ENCODE measurements at regions not wholly inside any gene's neighbourhood (a gene's known extent, or its start where the extent isn't known, plus 50 kb on each side); places are given as distances from the start of the nearest gene placed in this dataset.

DNA sequence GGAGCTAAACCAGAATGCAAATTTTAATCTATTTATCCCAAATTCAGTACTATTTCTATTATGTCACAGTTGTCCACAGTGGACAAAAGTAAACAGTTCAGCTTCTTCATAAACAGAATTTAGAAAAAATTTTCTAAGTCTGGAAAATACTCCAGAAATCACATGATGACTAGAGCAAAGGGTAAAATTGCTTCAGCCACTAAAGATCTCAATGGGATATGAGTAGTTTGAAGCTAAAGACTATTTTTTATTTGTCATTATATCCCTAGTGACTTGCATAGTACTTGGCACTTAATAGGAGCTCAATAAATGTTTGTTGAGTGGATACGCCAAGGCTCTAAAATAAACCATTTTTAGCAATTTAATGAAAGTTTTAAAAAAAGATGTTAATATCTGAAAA lies 354.3 kb upstream of the AGTR1 start:
- DNase-seq (ENCODE audit: low read depth in 4 of 4, low spot score in 1 of 4) = no peak

GRCh38 chr3:148344521-148344920 lies 353.2 kb upstream of the AGTR1 start:
- DNase-seq (ENCODE audit: low read depth in 4 of 4, low spot score in 1 of 4) = no peak

DNA sequence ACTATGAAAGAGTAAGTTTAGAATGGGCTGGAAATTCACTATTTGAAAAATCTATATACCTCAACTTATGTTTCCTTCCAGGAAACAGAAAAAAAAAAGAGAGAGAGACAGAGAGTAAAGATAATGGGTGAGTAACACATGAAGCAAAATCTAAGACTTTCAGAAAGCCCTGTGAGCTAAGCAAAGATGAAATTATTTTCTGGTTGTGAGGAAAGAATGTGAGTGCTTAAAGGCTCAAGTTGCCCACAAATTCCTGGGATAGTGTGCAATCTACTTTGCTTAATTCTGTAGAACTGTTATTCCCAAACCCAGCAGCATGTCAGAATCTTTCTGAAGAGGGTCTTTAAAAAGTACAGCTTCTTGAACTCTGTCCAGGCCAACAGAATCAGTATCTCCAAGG lies 337.7 kb upstream of the AGTR1 start:
- no peak for DNase-seq (ENCODE audit: low read depth in 4 of 4, low spot score in 1 of 4)

GRCh38 chr3:148366743-148367410 lies 330.8 kb upstream of the AGTR1 start:
- no peak for DNase-seq (ENCODE audit: low read depth in 4 of 4, low spot score in 1 of 4)

DNA sequence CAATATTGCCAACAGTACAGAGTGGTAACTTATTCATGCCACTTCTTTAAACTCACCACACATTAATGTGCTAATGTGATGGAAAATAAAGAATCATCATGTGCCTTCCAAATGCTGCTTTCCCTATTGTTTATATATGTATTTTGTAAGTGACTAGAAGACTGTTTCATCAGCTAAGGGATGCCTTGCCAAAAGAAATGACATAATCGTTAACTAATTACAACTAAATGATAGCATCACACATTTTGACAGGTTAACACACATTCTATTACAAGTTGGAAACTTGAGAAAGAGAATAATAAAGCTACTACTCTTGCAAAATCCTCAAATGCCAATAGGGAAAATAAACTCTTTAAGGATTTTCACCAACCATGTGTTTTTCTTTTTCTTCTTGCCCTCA lies 329.9 kb upstream of the AGTR1 start:
- no peak for DNase-seq (ENCODE audit: low read depth in 4 of 4, low spot score in 1 of 4)

DNA sequence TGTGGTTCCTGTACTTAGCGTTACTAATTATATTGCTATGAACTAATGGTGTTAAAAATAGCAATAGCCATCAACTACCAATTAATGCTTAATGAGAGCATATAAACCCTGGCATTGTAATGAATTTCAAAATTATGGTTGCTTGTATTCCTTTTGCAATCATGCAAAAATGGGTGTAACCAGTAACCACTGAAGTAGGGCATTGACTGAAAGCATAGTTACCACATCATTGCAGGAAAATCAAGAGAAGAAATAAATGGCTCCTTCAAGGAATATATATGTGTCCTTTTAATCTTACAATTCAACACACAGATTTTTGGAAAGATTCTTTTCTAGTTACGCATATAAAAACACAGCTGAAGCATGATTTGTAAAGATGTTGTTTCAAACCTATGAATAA lies 328.3 kb upstream of the AGTR1 start:
- no peak for DNase-seq (ENCODE audit: low read depth in 4 of 4, low spot score in 1 of 4)

GRCh38 chr3:148372206-148372875 lies 325.4 kb upstream of the AGTR1 start:
- DNase-seq (ENCODE audit: low read depth in 4 of 4, low spot score in 1 of 4) = no peak

DNA sequence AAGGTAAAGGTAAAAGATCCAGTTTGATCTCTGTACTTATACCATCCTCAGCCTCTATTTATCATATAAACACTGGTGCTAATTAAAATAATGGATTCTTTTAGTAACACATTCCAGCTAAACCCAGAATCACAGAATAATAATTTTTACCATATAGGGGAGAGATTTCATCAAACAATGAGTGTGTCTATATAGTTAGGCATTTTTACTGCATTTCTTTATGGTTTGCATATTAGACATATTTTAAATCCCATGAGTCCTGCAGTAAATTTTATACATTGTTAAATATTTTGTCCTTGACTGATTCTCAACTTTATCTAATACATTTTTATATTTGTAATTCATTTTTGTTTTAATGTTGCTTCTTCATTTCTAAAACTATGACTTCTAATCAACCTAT lies 323.7 kb upstream of the AGTR1 start:
- DNase-seq (ENCODE audit: low read depth in 4 of 4, low spot score in 1 of 4) = no peak

DNA sequence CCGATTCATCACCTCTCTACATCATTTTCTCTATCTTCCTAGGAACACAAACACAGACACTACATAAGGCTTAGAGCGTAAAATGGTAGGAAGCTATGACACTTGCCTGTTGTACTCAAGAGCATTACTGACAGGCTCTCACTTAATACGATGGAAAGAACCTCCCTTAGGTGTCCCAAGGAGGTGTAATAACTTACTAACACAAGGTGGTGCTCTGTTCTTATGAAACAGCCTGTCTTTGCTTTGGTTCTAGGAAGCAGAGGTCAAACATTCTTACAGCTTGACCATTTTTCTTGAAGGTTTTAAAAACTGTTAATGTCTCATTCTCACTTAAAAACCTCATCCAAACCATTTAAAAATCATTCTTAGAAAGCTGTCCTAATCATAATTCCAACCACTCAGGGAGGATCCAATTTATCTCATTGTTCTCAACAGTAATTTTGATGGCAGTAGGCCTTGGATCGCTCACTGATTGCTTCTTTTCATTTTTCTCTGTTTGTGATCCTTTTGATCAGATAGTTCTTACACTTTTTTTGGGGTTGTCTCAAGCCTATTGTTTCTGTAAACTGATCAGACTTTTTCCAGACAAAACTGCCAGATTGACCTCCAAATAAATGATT lies 317.8 kb upstream of the AGTR1 start:
- DNase-seq (ENCODE audit: low read depth in 4 of 4, low spot score in 1 of 4) = no peak

- DNase-seq (ENCODE audit: low read depth in 4 of 4, low spot score in 1 of 4) = no peak
These were observed 316.7 kb upstream of the AGTR1 start for GRCh38 chr3:148381051-148381450.

DNA sequence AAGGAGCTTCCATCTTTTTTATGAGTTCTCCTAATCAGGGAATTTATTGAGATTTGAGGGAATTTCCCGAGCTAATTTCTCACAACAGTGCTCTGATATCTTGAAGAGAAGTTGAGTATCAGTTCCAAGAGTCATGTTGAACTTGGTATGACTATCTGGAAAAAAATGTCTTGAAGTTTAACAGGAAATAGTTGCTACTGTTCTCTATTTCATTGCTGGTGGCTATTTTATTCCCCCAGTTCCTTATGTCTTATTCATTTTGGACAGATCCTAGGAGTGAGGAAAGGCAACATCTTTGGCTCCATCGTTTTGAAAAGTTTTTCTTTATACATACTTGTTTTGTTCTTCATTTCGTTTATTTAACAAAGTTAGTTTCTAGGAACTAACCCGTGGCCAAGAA lies 307.8 kb upstream of the AGTR1 start:
- DNase-seq (ENCODE audit: low read depth in 4 of 4, low spot score in 1 of 4) = no peak

DNA sequence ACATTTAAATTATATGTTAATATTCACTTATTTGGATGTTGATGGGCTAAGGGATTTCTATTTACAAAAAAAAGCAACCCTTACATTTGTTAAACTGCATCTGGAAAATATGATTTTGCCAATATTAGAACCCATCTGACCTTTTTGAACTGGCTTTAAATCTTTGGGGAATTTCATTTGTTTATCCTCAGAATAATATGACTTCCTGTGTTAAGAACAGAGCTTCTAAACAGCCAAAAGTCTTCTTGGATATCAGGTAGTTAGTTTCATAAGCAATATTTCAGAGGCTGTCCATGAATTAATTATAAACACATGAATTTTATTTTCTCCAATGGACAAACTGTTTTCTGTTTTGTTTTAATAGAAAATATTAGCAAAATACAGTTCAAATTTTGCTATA lies 301.9 kb upstream of the AGTR1 start:
- no peak for DNase-seq (ENCODE audit: low read depth in 4 of 4, low spot score in 1 of 4)

GRCh38 chr3:148400754-148401153 lies 296.9 kb upstream of the AGTR1 start:
- DNase-seq (ENCODE audit: low read depth in 4 of 4, low spot score in 1 of 4) = no peak

DNA sequence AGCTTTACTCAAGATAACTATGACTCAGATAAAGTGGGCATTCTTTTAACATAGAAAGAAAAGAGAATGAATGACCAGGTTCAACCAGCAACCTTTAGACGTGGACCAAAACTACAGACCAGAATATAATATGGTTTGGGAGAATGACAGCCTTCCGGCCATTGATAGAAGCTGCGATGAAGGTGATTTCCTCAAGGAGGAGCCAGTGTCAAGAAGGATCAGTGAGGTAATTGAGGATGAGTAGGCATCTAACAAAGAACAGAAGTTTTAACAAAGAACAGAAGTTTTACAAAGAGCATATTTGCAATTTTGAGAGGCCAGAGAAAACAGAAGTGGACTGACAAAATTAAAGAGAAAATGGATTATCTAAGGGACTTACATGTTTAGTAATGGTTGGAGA lies 289.0 kb upstream of the AGTR1 start:
- DNase-seq (ENCODE audit: low read depth in 4 of 4, low spot score in 1 of 4) = no peak

DNA sequence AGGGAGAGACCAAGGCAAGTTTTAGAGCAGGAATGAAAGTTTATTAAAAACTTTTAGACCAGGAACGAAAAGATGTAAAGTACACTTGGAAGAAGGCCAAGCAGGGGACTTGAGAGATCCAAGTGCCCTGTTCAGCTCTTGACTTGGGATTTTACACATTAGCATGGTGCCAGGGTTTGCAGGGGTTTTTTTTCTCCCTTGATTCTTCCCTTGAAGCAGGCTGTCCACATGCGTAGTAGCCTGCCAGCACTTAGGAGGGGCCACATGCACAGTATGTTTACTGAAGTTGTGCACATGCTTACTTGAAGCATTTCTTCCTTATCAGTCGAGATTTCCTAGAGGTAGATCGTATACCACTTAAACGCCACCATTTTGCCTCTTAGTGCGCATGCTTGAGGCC lies 277.5 kb upstream of the AGTR1 start:
- no peak for DNase-seq (ENCODE audit: low read depth in 4 of 4, low spot score in 1 of 4)

DNA sequence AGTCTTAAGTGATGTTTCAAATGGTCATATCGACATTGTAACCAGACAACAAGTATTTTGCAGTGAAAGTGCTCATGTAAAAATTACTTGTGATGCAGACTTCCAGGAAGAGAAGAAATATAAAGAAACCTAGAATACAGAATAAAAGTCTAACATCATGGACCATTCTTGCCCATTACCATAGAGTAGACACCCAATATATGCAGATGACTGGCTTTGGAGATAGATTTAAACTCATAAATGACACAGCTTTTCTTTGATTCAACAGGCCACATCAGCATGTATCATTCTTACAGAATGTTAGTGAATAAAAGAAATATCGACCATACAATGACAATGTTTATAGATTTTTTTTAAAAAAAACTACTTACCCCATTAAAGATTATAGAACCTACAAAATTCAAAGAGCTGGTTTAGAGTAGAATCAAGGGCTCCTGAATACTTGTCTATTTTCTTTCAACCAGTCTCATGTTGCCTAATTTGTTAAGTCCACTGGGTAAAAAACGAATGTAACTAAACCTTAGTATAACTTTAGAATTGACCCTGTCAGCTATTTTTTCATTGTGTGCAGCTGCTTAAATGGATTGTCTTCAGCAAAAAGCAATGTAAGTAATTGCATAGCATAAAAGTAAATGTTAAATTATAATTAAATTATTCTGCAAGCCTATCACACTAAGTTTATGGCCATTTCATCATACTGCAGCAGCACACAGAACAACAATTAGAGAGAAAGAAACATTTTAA lies 268.7 kb upstream of the AGTR1 start:
- no peak for DNase-seq (ENCODE audit: low read depth in 4 of 4, low spot score in 1 of 4)

- DNase-seq (ENCODE audit: low read depth in 4 of 4, low spot score in 1 of 4) = no peak
These were observed 264.0 kb upstream of the AGTR1 start for GRCh38 chr3:148433665-148434064.

DNA sequence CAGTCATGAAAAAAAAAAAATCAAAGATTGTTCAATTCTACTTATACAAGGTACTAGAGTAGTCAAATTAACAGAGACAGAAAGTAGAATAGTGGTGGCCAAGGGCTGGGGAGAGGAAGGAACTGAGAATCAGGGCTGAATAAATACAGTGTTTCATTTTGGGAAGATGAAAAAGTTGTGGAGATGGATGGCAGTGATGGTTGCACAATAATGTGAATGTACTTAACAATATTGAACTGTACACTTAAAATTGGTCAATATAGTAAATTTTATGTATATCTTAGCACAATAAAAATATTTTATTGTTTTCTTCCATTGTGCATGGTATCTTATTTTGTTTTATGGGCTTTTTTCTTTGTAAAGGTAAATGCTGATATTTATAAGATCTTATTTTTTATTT lies 262.2 kb upstream of the AGTR1 start:
- DNase-seq (ENCODE audit: low read depth in 4 of 4, low spot score in 1 of 4) = no peak

DNA sequence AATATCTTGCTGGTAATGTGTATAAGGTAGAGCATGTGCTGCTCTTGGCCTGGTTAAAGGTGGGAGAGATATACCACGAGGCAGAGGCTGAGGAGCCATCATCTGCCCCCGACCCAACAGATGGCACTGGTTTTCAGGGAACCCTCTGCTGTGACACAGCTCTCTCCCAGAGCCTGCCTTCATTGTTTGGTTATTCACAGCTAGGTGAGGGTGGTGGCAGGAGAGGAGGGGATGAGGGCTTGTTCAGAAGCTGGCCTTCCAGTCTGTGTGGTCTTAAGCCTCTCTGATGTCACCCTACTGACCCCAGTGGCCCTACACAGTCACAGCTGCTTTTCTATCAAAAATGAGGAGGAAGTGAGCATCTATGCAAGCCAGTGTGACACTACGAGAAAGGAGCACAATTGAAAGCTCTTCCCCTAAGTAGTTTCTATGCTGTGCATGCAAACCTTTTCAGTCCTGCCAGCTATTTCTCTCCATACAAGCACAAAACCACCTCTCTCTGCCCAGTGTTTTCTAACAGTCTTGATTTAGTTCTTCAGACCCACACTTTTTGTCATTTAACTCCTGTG lies 258.4 kb upstream of the AGTR1 start:
- no peak for DNase-seq (ENCODE audit: low read depth in 4 of 4, low spot score in 1 of 4)

- no peak for DNase-seq (ENCODE audit: low read depth in 4 of 4, low spot score in 1 of 4)
These were observed 256.5 kb upstream of the AGTR1 start for GRCh38 chr3:148441191-148441590.

GRCh38 chr3:148450819-148451218 lies 246.9 kb upstream of the AGTR1 start:
- no peak for DNase-seq (ENCODE audit: low read depth in 4 of 4, low spot score in 1 of 4)

- no peak for DNase-seq (ENCODE audit: low read depth in 4 of 4, low spot score in 1 of 4)
These were observed 245.7 kb upstream of the AGTR1 start for GRCh38 chr3:148451969-148452368.

Data from stimulated activated CD4-positive, alpha-beta T cell treated with anti-CD3 and anti-CD28 coated beads, Interleukin-1b, Interleukin-23, amount 100 ng/mL, for 24 hours (primary cell).